MCF 10A (cell line): ENCODE measurements at regions not wholly inside any gene's neighbourhood (a gene's known extent, or its start where the extent isn't known, plus 50 kb on each side); places are given as distances from the start of the nearest gene placed in this dataset.
A peak's percentile ranks its signal among the peaks of the same experiment; 100 is the strongest.

Source experiments
- BruUV-seq: library from RNA; stranded (reverse); fragments of 400-500 nt; replicated peaks from 2 replicates; lab custom pipeline; 2021; lab: Mats Ljungman, UMichigan
- CTCF ChIA-PET: fragments of 300-600 bp; sonication (Branson Sonifier 250); formaldehyde crosslinking; extraction: SDS; loops from one replicate; lab custom pipeline; 2021; ENCODE audit warnings: antibody characterized with exemption, inconsistent platforms; lab: Yijun Ruan, JAX
- POLR2A ChIA-PET: fragments of 300-600, 350-650 bp; sonication (Branson Sonifier 250); formaldehyde crosslinking; extraction: SDS; loops from one replicate; lab custom pipeline; 2020; ENCODE audit warnings: antibody characterized with exemption, inconsistent platforms; lab: Yijun Ruan, JAX
- DNase-seq: peaks from one replicate; pipeline ENCODE4 v3.0.0-alpha.2; 2018; ENCODE audit not compliant: unreplicated experiment
- H3K27ac Mint-ChIP-seq: one replicate; pipeline ENCODE4 v1.8.0; 2022; ENCODE audit warnings: mild to moderate bottlenecking, low read depth, mixed read lengths; ENCODE audit not compliant: unreplicated experiment
- H3K27me3 Mint-ChIP-seq: one replicate; pipeline ENCODE4 v1.8.0; 2022; ENCODE audit warnings: mixed read lengths; ENCODE audit not compliant: insufficient read depth, unreplicated experiment
- H3K36me3 Mint-ChIP-seq: one replicate; pipeline ENCODE4 v1.8.0; 2022; ENCODE audit warnings: mild to moderate bottlenecking, moderate library complexity, mixed read lengths; ENCODE audit not compliant: insufficient read depth, unreplicated experiment
- H3K4me1 Mint-ChIP-seq: one replicate; pipeline ENCODE4 v1.8.0; 2022; ENCODE audit warnings: mixed read lengths; ENCODE audit not compliant: insufficient read depth, unreplicated experiment
- H3K4me3 Mint-ChIP-seq: one replicate; pipeline ENCODE4 v1.8.0; 2022; ENCODE audit warnings: mild to moderate bottlenecking, moderate library complexity, mixed read lengths; ENCODE audit not compliant: unreplicated experiment
- H3K9me3 Mint-ChIP-seq: one replicate; pipeline ENCODE4 v1.8.0; 2022; ENCODE audit warnings: mixed read lengths; ENCODE audit not compliant: unreplicated experiment
- CTCF ChIP-seq: fragments of 200-600 bp; IDR thresholded peaks from one replicate; pipeline ENCODE4 v1.8.0; 2022; ENCODE audit warnings: antibody characterized with exemption, mild to moderate bottlenecking; ENCODE audit not compliant: unreplicated experiment
- intact Hi-C: fragments of 100-400 bp; cut with micrococcal nuclease; formaldehyde crosslinking; loops from 2 replicates; pipeline ENCODE4 v1.14.1; 2022

- intact Hi-C loops: no loop called here
- H3K27ac Mint-ChIP-seq: no peak overlapping the region
- H3K27me3 Mint-ChIP-seq: peaks cover 50% of the 10 kb centered on the region
- H3K9me3 Mint-ChIP-seq: no peaks in the 10 kb centered on the region
- POLR2A ChIA-PET: interaction anchor here (0.6 kb wide), 1 partner anchor 13 kb away, joined by 3 read pairs; no protein-coding TSS in a partner anchor
- DNase-seq: no peak
- no peak overlapping the region for H3K4me3 Mint-ChIP-seq
- CTCF ChIA-PET: no interaction called here
- TF ChIP-seq CTCF: no peak
- BruUV-seq: no TSS peak
- H3K4me1 Mint-ChIP-seq: no peaks in the 10 kb centered on the region
- H3K36me3 Mint-ChIP-seq: no peaks in the 10 kb centered on the region
These were observed 182.6 kb downstream of the TRPC6 start for GRCh38 chr11:101401245-101401644.

- ChIA-PET POLR2A (interaction anchor here (0.6 kb wide), 1 partner anchor 161 kb away, joined by 3 read pairs; no protein-coding TSS in a partner anchor), CTCF (interaction anchor here (0.6 to 1.4 kb wide), 2 partner anchors 9 to 58 kb away, joined by 4 to 8 read pairs; no protein-coding TSS in a partner anchor)
- no peak for TF ChIP-seq CTCF
- H3K27me3 Mint-ChIP-seq: peaks cover 26% of the 10 kb centered on the region
- no peaks in the 10 kb centered on the region for H3K36me3 Mint-ChIP-seq
- BruUV-seq: no TSS peak
- no peak overlapping the region for H3K4me3 Mint-ChIP-seq
- no peak for DNase-seq
- no peaks in the 10 kb centered on the region for H3K4me1 Mint-ChIP-seq
- intact Hi-C loops: no loop called here
- H3K27ac Mint-ChIP-seq: no peak overlapping the region
- no peaks in the 10 kb centered on the region for H3K9me3 Mint-ChIP-seq
These were observed 185.8 kb downstream of the TRPC6 start for GRCh38 chr11:101397979-101398378.

GRCh38 chr11:101390539-101390938, 193.3 kb downstream of the TRPC6 start:
- DNase-seq: peak; percentile 16
- Mint-ChIP-seq H3K36me3 (no peaks in the 10 kb centered on the region), H3K27ac (no peak overlapping the region), H3K4me3 (no peak overlapping the region), H3K4me1 (no peaks in the 10 kb centered on the region), H3K27me3 (peaks cover under 1% of the 10 kb centered on the region), H3K9me3 (no peaks in the 10 kb centered on the region)
- intact Hi-C loops: loop anchor here (1.0 kb wide), 1 partner anchor 46 kb away; no protein-coding TSS in a partner anchor
- no TSS peak for BruUV-seq
- ChIA-PET CTCF (interaction anchor here (0.6 to 4.0 kb wide), 11 partner anchors 8 to 412 kb away, joined by 3 to 20 read pairs (median 3); no protein-coding TSS in a partner anchor), POLR2A (no interaction called here)
- TF ChIP-seq CTCF: peak; percentile 16

GRCh38 chr11:101369835-101370234, 214.0 kb downstream of the TRPC6 start:
- peaks cover 19% of the 10 kb centered on the region for H3K27me3 Mint-ChIP-seq
- peaks cover 8% of the 10 kb centered on the region for H3K9me3 Mint-ChIP-seq
- DNase-seq: no peak
- TF ChIP-seq CTCF: no peak
- H3K36me3 Mint-ChIP-seq: no peaks in the 10 kb centered on the region
- H3K4me3 Mint-ChIP-seq: no peak overlapping the region
- BruUV-seq: no TSS peak
- CTCF ChIA-PET: interaction anchor here (0.6 to 1.1 kb wide), 5 partner anchors 44 to 424 kb away, joined by 3 to 4 read pairs (median 3); no protein-coding TSS in a partner anchor
- H3K4me1 Mint-ChIP-seq: no peaks in the 10 kb centered on the region
- no peak overlapping the region for H3K27ac Mint-ChIP-seq
- intact Hi-C loops: no loop called here
- POLR2A ChIA-PET: no interaction called here
